ENCODE measurements at regions not wholly inside any gene's neighbourhood (a gene's known extent, or its start where the extent isn't known, plus 50 kb on each side); places are given as distances from the start of the nearest gene placed in this dataset.

GRCh38 chr20:10763112-10763511 is 89.3 kb upstream of the JAG1 start:
- 0% methylated on average over 2 of the region's 2 CpGs for WGBS (ENCODE audit: insufficient coverage, insufficient replicate concordance, low lambda C conversion rate, missing lambda C conversion rate)
- intact Hi-C loops (cut with micrococcal nuclease; ENCODE audit: unreplicated experiment): no loop called here
- ATAC-seq (no peak), DNase-seq (ENCODE audit: low read depth, low spot score) (no peak), FAIRE-seq (no peak)
- in situ Hi-C loops (cut with MboI): no loop called here
- POLR2A ChIA-PET: no interaction called here
- H3K9ac ChIP-seq (ENCODE audit: control insufficient read depth, insufficient read depth, low read length): no peak overlapping the region
- no peaks in the 10 kb centered on the region for H3K79me2 ChIP-seq (ENCODE audit: control insufficient read depth, insufficient read depth, low read length)
- no peak overlapping the region for H3K4me3 ChIP-seq
- no peaks in the 10 kb centered on the region for H3K27me3 ChIP-seq (replicated peaks in 1 of 2; ENCODE audit: control insufficient read depth in 2 of 2, insufficient read depth in 2 of 2, low read length in 1 of 2)
- no peak overlapping the region for H3K4me2 ChIP-seq (ENCODE audit: control insufficient read depth, insufficient read depth)
- H3K9me3 ChIP-seq (replicated peaks; ENCODE audit: control insufficient read depth, insufficient read depth, low read length): no peaks in the 10 kb centered on the region
- SMC1A ChIA-PET (ENCODE audit: uncharacterized antibody, unreplicated experiment): interaction anchor here (1.4 kb wide), 1 partner anchor 43 kb away, joined by 3 read pairs; no protein-coding TSS in a partner anchor
- TF ChIP-seq IKZF1 (conservative IDR thresholded peaks at IDR 0.05) (no peak), MYB (IDR thresholded peaks at IDR 0.05; ENCODE audit: borderline replicate concordance, low read depth, low read length) (no peak), EED (IDR thresholded peaks at IDR 0.05; ENCODE audit: low read depth) (no peak), RAD51 (IDR thresholded peaks at IDR 0.05) (no peak), HDGF (IDR thresholded peaks at IDR 0.05) (no peak), TCF12 (IDR thresholded peaks at IDR 0.05; ENCODE audit: low read depth, low read length) (no peak)
- H3K4me1 ChIP-seq (ENCODE audit: control insufficient read depth, insufficient read depth, low read length): no peaks in the 10 kb centered on the region
- no peak overlapping the region for H2AFZ ChIP-seq (ENCODE audit: control insufficient read depth, low read depth, low read length)
- CTCF ChIA-PET: no interaction called here
- RAD21 ChIA-PET (ENCODE audit: unreplicated experiment): no interaction called here
- H4K20me1 ChIP-seq (ENCODE audit: control insufficient read depth, insufficient read depth): no peaks in the 10 kb centered on the region
- H3K27ac ChIP-seq (ENCODE audit: control insufficient read depth, insufficient read depth): no peak overlapping the region
- H3K36me3 ChIP-seq (ENCODE audit: control insufficient read depth in 2 of 2, insufficient read depth in 2 of 2, low read length in 1 of 2): no peaks in the 10 kb centered on the region
- BruUV-seq (replicated peaks): no TSS peak

- Histone ChIP-seq H3K4me1 (ENCODE audit: control insufficient read depth, insufficient read depth, low read length) (no peaks in the 10 kb centered on the region), H3K27ac (ENCODE audit: control insufficient read depth, insufficient read depth) (no peak overlapping the region), H3K27me3 (replicated peaks in 1 of 2; ENCODE audit: control insufficient read depth in 2 of 2, insufficient read depth in 2 of 2, low read length in 1 of 2) (no peaks in the 10 kb centered on the region), H3K4me3 (no peak overlapping the region), H3K36me3 (ENCODE audit: control insufficient read depth in 2 of 2, insufficient read depth in 2 of 2, low read length in 1 of 2) (no peaks in the 10 kb centered on the region), H3K4me2 (ENCODE audit: control insufficient read depth, insufficient read depth) (no peak overlapping the region), H3K9me3 (replicated peaks; ENCODE audit: control insufficient read depth, insufficient read depth, low read length) (no peaks in the 10 kb centered on the region), H2AFZ (ENCODE audit: control insufficient read depth, low read depth, low read length) (no peak overlapping the region), H3K9ac (ENCODE audit: control insufficient read depth, insufficient read depth, low read length) (no peak overlapping the region), H4K20me1 (ENCODE audit: control insufficient read depth, insufficient read depth) (no peaks in the 10 kb centered on the region), H3K79me2 (ENCODE audit: control insufficient read depth, insufficient read depth, low read length) (no peaks in the 10 kb centered on the region)
- in situ Hi-C loops (cut with MboI) (no loop called here), intact Hi-C loops (cut with micrococcal nuclease; ENCODE audit: unreplicated experiment) (no loop called here)
- ATAC-seq (no peak), DNase-seq (ENCODE audit: low read depth, low spot score) (no peak), FAIRE-seq (no peak)
- CTCF ChIA-PET: no interaction called here
- RAD21 ChIA-PET (ENCODE audit: unreplicated experiment): no interaction called here
- no TSS peak for BruUV-seq (replicated peaks)
- POLR2A ChIA-PET: no interaction called here
- SMC1A ChIA-PET (ENCODE audit: uncharacterized antibody, unreplicated experiment): no interaction called here
- WGBS (ENCODE audit: insufficient coverage, insufficient replicate concordance, low lambda C conversion rate, missing lambda C conversion rate): 0% methylated on average over 2 of the region's 2 CpGs
- TF ChIP-seq MXI1 (IDR thresholded peaks at IDR 0.05; ENCODE audit: low read depth, low read length) (no peak), ZNF24 (IDR thresholded peaks at IDR 0.05) (no peak), EP300 (IDR thresholded peaks at IDR 0.05; ENCODE audit: borderline replicate concordance in 1 of 2, control insufficient read depth in 1 of 2, low read depth in 2 of 2, low read length in 2 of 2) (no peak), TARDBP (IDR thresholded peaks at IDR 0.05; ENCODE audit: borderline replicate concordance) (no peak), FOXK2 (IDR thresholded peaks at IDR 0.05) (no peak), NFIC (IDR thresholded peaks at IDR 0.05; ENCODE audit: low read depth, low read length) (no peak), NFYB (IDR thresholded peaks at IDR 0.05; ENCODE audit: insufficient read depth, low read depth, low read length) (no peak), POLR2A (IDR thresholded peaks at IDR 0.05; ENCODE audit: low read depth, low read length) (no peak), ZNF592 (IDR thresholded peaks at IDR 0.05) (no peak), MEF2A (IDR thresholded peaks at IDR 0.05; ENCODE audit: insufficient read depth, low read depth, low read length) (no peak), GATAD2B (conservative IDR thresholded peaks at IDR 0.05; ENCODE audit: low read depth) (no peak), SUZ12 (IDR thresholded peaks at IDR 0.05; ENCODE audit: unreplicated experiment) (no peak)
These were observed 95.9 kb upstream of the JAG1 start for GRCh38 chr20:10769700-10770099.

Data from GM12878 (cell line).